GM18508 (cell line): ENCODE measurements at regions not wholly inside any gene's neighbourhood (a gene's known extent, or its start where the extent isn't known, plus 50 kb on each side); places are given as distances from the start of the nearest gene placed in this dataset.
"Not testable (repeated sequence)": the region's sequence is repeated elsewhere in the genome, so short reads cannot be mapped to it uniquely, and the experiment has no call there.

ENCODE experiments used
- ATAC-seq: cut with Tn5 transposase; IDR thresholded peaks from one replicate; pipeline ENCODE4 v1.9.1; 2021; ENCODE audit warnings: moderate number of reproducible peaks; ENCODE audit not compliant: insufficient read depth, unreplicated experiment

GRCh38 chr6:130494729-130495128 is 128.9 kb downstream of the TMEM200A start:
- no peak for ATAC-seq

- ATAC-seq = no peak
These were observed 134.9 kb downstream of the TMEM200A start for GRCh38 chr6:130500693-130501092.

GRCh38 chr6:130503146-130503545 is 137.3 kb downstream of the TMEM200A start:
- ATAC-seq = no peak

GRCh38 chr6:130505808-130506598 is 140.2 kb downstream of the TMEM200A start:
- ATAC-seq = no peak

DNA sequence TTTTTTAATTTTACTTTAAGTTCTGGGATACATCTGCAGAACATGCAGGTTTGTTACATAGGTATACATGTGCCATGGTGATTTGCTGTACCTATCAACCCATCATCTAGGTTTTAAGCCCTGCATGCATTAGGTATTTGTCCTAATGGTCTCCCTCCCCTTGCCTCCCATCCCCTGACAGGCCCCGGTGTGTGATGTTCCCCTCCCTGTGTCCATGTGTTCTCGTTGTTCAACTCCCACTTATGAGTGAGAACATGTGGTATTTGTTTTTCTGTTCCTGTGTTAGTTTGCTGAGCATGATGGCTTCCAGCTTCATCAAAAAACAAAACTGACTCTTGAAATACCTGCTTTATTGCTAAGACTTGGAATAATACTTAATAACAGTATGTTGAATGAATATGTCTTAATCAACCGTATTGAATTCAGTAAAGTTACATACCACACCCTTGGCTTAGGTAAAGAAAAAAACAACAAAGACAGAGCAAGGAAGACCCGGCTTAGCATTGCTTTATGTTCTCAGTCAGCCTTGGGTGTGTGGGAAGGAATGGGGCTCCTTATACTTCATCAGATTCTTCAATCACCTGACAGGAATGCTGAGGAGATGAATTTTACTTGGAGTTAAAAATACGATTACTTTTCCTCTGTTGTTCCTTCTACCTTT is 141.3 kb downstream of the TMEM200A start:
- ATAC-seq = not testable (repeated sequence)

- no peak for ATAC-seq
These were observed 141.8 kb downstream of the TMEM200A start for GRCh38 chr6:130507666-130508028.

GRCh38 chr6:130513770-130514169 is 148.0 kb downstream of the TMEM200A start:
- peak; percentile 54 for ATAC-seq

DNA sequence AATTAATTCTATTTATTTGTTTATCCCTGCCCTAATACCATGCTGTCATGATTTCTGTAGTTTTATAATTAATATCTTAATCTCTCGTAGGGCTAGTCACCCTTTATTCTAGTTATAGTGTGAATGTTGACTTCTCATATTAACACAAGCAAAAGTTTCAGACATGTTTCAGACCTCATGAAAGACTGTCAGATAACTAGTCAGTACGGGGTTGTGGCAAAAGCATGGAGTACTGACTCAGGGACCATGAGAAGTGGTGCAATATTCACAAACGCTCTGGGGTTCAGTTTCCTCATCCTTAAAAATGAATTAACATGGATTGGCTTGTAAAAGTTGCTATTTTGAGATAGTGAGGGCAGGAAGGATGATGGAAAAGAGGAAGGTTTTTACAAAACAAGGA is 148.9 kb downstream of the TMEM200A start:
- no peak for ATAC-seq

DNA sequence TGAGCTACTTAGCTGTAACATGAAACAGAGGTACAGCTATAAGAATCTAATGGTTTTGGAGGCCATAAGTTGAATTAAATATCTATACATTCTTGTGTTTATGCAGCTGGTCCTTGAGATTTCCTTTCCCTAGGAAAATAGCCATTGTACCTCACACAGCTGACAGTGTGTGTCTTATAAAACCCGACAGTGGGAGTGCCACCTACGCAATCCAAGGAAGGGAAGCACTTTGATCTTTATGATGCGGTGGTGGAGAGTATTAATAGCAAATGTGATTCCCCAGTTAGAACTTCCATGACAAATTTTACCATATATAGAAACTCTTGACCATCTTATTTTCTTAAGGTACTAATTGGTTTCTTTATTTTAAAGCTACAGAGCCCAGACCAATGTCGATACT is 149.5 kb downstream of the TMEM200A start:
- ATAC-seq = no peak

GRCh38 chr6:130516604-130517003 is 150.8 kb downstream of the TMEM200A start:
- no peak for ATAC-seq

GRCh38 chr6:130517444-130517931 is 151.7 kb downstream of the TMEM200A start:
- peak; percentile 56 for ATAC-seq

DNA sequence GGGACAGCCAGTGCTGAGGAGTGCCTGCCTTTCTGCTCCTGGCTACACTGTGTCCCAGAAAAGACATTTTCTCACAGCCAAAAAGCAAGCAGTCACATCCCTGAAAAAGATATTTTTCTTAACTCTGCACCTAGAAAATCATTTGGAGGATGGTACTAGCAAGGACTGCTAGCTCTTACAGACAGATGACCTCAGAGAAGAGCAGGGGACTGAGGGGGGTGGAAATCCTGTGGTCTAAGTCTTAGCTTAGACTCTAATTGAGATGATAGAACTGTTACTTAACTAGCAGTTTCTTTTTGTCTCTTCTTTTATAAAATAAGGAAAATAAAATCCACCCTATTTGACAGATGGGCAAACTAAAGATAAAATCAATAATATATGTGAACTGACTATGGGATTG is 152.8 kb downstream of the TMEM200A start:
- no peak for ATAC-seq

GRCh38 chr6:130520221-130520620 is 154.4 kb downstream of the TMEM200A start:
- no peak for ATAC-seq

- no peak for ATAC-seq
These were observed 155.0 kb downstream of the TMEM200A start for GRCh38 chr6:130520801-130521200.

DNA sequence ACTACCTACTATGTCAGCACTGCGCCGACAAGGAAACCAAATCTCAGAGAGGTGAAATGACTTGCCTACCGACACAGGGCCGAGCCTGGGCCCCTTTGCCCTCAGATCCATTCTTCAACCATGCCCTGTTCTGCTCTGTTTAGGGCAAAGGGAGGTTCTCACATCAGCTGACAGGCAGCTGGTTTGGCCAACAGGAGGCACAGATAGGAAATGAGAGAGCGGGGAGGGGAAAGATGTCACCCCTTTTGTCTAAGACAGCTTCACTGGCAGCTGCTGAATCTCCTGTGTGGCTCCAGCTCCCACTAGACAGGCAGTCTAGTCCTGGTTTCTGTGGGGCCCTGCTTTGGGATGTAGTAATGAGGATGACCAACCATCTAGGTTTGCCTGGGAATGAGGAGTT is 158.7 kb downstream of the TMEM200A start:
- ATAC-seq = no peak

GRCh38 chr6:130525408-130525807 is 159.6 kb downstream of the TMEM200A start:
- no peak for ATAC-seq

GRCh38 chr6:130526466-130526865 is 160.6 kb downstream of the TMEM200A start:
- no peak for ATAC-seq

- ATAC-seq = no peak
These were observed 161.4 kb downstream of the TMEM200A start for GRCh38 chr6:130527173-130527572.

DNA sequence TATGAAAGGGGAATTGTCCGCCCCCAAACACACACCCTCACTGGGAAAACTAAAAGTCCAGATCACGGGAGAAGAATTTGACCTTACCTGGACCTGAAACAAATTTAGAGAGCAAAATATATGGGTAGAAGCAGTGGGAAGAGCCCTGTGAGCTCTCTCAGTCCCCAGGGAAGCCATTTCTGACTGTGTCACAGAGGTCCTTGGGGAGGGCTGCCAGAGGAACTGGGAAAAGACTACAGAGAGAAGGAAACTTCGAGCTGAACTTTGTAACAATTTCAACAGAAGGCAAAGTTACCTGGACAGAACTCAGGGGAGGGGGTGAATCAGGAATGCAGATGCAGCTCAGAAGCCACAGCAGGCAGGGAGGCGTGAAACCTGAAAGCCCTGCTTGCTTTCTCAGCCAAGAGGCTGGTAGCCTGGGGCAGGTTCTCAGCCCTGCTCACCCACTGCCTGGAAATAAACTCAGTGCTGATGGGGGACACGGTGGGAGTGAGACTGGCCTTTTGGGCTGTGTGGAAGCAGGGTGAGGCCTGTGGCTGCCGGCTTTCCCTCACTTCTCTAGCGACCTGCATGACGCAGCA is 163.8 kb downstream of the TMEM200A start:
- ATAC-seq = no peak

GRCh38 chr6:130534627-130535026 is 168.8 kb downstream of the TMEM200A start:
- ATAC-seq = no peak

- ATAC-seq = no peak
These were observed 169.4 kb downstream of the TMEM200A start for GRCh38 chr6:130535242-130535641.
